Fibroblast of mammary gland (primary cell): ENCODE measurements at regions not wholly inside any gene's neighbourhood (a gene's known extent, or its start where the extent isn't known, plus 50 kb on each side); places are given as distances from the start of the nearest gene placed in this dataset.
A peak's percentile ranks its signal among the peaks of the same experiment; 100 is the strongest.

Experiments
- DNase-seq: peaks from one replicate; pipeline ENCODE4 v3.0.0-alpha.2; 2010; ENCODE audit warnings: low read depth
- H3K4me3 ChIP-seq: 2 replicates; pipeline ENCODE4 v1.5.1; 2011; ENCODE audit warnings: low read depth, mild to moderate bottlenecking, low read length, moderate library complexity; ENCODE audit not compliant: control insufficient read depth
- TF ChIP-seq, protein P1 (sequence below): conservative IDR thresholded peaks from 2 replicates; pipeline ENCODE4 v1.5.1; 2011; ENCODE audit warnings: low read depth, low read length, inconsistent platforms; ENCODE audit not compliant: control insufficient read depth, insufficient read depth

DNA sequence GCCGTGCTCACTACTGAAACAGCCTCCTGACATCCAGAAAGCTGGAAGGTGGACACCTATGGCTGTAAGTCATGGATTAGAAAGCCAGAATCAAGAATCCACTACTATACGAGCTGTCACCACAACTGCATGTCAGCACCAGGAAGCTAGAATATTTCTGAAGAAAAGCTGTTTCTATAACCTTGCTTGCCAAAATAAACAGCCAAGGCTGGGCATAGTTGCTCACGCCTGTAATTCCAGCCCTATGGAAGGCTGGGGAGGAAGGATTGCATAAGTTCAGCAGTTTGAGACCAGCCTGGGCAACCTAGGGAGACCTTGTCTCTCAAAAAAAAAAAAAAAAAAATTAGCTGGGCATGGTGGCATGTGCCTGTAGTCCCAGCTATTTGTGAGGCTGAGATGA lies 96.3 kb upstream of the GAREM1 start:
- H3K4me3 ChIP-seq: no peak overlapping the region
- TF ChIP-seq, protein P1, sequence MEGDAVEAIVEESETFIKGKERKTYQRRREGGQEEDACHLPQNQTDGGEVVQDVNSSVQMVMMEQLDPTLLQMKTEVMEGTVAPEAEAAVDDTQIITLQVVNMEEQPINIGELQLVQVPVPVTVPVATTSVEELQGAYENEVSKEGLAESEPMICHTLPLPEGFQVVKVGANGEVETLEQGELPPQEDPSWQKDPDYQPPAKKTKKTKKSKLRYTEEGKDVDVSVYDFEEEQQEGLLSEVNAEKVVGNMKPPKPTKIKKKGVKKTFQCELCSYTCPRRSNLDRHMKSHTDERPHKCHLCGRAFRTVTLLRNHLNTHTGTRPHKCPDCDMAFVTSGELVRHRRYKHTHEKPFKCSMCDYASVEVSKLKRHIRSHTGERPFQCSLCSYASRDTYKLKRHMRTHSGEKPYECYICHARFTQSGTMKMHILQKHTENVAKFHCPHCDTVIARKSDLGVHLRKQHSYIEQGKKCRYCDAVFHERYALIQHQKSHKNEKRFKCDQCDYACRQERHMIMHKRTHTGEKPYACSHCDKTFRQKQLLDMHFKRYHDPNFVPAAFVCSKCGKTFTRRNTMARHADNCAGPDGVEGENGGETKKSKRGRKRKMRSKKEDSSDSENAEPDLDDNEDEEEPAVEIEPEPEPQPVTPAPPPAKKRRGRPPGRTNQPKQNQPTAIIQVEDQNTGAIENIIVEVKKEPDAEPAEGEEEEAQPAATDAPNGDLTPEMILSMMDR: no peak
- no peak for DNase-seq

DNA sequence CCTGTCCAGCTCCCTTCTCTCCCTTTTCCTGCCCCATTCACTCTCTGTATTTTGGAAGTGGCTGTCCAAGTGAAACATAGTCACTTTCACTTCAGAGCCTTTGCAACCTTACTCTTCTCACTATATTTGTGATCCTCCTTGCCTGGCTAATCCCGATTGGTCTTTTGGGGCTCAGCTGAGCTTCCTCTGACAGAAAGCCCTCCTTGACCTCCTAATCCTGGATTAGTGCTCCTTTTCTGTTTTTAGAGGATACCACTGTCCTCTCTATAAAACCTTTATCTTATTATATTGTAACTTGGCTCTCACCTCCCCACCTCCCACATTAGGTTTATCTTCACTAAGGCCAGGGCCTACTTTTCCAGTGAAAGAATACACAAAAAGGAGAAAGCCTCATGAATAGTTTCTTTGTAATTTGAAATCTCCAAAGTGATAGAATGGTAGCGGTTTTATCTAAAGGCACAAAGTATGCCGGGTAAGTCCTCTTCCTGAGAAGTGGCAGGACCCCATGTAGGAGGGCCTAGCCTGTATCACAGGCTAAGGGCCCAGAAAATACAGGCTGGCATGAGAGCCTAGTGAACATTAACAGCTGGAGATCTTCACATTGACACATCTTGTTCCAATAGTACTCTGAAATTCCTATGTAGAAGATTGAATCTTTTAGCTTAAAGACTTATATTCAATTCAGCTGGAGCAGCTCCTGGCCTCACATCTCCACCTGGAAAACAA lies 83.1 kb upstream of the GAREM1 start:
- H3K4me3 ChIP-seq: no peak overlapping the region
- DNase-seq: no peak
- TF ChIP-seq, protein P1: no peak

DNA sequence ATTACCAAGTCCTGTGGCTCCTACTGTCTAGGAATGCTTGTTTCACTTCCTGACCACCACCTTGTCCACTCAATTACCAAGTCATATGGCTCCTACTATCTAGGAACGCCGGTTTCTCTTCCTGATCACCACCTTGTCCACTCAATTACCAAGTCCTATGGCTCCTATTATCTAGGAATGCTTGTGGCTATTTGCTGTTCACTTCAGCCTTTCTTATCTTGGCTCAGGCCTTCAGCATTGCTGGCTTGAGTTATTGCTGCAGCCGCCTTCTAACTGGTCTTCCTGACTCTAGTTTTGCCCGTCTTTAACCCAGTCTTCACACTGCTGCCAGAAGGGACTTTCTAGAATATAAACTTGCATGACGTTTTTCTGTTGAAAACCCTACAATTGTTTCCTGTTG lies 82.5 kb upstream of the GAREM1 start:
- TF ChIP-seq, protein P1: no peak
- no peak overlapping the region for H3K4me3 ChIP-seq
- DNase-seq: no peak

DNA sequence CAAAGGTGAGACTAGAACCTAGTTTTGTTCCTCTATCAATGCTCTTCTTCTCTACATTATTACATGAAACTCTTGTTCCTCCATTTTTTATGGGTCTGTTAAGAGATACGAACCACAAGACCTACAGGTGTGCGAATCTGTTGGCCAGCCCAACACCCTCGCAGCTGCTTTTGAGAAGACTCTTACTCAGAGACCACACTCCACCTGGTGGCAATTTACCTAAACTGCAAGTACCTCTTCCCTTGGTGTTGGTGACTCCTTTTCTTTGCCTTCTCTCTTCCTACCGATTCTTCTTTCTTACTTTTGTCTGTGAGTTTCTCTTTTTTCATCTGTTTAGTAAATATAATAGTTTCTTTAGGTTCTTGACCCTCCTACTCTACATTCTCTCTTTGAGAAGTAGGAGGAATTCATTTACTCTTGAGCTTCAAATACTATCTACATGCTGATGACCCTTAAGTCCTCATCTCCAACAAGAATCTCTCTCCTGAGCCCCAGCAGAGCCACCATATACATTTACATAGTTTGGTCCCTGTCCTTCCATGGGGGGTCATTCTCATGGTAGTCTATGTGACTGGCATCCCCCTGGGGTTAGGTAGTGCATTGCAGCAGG lies 81.8 kb upstream of the GAREM1 start:
- peak; percentile 75 for DNase-seq

DNA sequence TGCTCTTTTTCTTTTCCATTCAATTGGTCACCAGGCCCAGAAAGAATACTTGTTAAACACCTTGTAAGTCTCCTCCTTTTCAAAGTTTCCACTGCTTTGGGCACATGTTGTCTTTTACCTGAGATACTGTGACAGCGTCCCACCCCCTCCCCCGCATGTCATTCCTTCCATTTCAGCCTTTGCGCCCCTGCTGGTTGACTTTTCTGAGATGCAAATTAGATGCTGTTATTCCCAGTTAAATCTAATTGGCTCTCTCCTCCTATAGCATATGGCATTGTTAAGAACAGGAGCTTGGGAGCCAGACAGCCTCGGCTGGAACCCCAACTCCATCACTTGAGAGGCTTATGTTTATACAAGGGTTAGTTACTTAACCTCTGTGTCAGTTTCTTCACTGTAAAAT lies 80.3 kb upstream of the GAREM1 start:
- TF ChIP-seq, protein P1: no peak
- no peak for DNase-seq
- H3K4me3 ChIP-seq: no peak overlapping the region

More for the DNA sequence above, 81.8 kb upstream of the GAREM1 start:
- no peak overlapping the region for H3K4me3 ChIP-seq
- TF ChIP-seq, protein P1: peak; percentile 80

DNA sequence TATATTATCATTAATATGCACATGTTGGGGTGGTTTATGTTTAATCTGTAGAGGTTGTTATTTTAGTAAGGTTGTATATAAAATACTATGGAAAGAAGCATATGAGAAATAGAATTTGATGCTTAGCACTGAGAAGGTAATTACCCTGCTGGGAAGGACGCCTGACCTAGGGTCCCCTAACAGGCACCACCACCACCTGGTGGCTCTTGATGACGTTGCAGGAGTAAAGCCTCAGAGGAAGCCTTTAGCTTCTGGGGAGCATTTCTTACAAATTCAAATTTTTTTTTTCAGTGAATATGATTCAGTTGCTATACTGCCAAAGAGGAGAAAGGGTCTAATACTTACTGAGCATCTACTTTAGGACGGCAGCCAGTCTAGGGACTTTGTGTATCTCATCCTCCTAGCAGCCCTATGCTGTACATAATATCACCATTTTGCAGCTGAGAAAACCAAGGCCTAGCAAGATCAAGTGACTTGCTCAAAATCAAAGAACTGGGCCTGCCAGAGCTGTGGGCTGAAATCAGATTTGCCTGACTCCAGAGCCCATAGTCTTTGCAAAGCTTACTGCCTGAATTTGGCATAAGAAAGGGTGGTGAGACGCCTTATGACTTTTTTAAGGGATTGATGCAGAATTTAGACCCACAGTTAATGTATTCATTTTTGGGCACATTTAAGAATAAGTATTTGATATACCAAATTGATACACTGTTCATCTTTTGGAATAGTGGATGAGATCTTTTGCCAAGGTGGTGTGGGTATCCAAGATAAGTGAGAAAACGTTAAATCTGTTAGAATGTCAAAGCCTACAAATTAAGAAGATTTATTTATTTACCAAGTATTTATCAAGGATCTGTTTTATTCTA lies 78.8 kb upstream of the GAREM1 start:
- DNase-seq: peak; percentile 57
- no peak overlapping the region for H3K4me3 ChIP-seq
- TF ChIP-seq, protein P1: peak; percentile 78
